GM10266 (cell line): ENCODE measurements at regions not wholly inside any gene's neighbourhood (a gene's known extent, or its start where the extent isn't known, plus 50 kb on each side); places are given as distances from the start of the nearest gene placed in this dataset.

Experiments used
- DNase-seq: peaks from one replicate; pipeline ENCODE4 v3.0.0; 2012; ENCODE audit errors: extremely low spot score
- TF ChIP-seq, protein P1 (sequence below): IDR thresholded peaks from 2 replicates; pipeline ENCODE4 v1.5.1; 2012; ENCODE audit warnings: mild to moderate bottlenecking, low read depth; ENCODE audit not compliant: control insufficient read depth, insufficient read depth; ENCODE audit errors: missing control alignments

DNA sequence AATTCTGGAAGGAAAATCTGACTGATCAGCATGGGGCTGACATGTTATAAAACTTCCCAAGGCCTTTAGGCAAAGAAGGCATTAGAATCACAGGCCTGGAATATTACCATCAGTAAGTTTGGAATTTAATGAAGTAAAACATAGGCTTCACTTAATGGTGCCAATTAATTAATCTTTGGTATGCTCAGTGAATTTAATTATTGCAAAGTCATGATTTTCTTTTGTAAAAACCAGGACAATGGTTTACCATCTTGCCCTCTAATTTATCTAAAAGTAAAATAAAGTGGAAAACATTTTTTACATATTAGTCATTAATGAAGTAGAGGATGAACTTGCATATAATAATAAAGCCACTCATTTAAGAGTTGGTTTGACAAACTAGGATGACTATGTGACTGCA is 220.3 kb downstream of the SEC23IP start:
- DNase-seq = no peak
- TF ChIP-seq, protein P1, sequence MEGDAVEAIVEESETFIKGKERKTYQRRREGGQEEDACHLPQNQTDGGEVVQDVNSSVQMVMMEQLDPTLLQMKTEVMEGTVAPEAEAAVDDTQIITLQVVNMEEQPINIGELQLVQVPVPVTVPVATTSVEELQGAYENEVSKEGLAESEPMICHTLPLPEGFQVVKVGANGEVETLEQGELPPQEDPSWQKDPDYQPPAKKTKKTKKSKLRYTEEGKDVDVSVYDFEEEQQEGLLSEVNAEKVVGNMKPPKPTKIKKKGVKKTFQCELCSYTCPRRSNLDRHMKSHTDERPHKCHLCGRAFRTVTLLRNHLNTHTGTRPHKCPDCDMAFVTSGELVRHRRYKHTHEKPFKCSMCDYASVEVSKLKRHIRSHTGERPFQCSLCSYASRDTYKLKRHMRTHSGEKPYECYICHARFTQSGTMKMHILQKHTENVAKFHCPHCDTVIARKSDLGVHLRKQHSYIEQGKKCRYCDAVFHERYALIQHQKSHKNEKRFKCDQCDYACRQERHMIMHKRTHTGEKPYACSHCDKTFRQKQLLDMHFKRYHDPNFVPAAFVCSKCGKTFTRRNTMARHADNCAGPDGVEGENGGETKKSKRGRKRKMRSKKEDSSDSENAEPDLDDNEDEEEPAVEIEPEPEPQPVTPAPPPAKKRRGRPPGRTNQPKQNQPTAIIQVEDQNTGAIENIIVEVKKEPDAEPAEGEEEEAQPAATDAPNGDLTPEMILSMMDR = no peak

DNA sequence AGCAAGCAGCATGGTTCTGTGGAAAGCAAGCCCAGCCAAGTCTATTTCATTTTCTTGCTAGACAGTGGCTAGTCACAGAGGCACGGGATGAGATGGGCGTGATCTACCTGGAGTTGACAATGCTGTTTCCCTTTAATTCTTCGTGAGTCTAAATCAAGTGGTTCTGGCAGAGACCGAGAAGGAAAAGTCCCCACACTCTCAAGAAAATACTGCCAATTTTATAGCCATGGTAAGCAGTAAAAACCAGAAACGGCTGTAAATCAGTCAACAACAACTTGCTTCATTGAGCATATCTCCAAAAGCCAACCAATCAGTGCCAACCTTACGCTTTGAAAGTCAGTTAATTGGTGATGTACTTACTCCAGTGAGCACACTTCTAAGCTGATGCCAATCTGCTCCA is 223.4 kb downstream of the SEC23IP start:
- no peak for DNase-seq
- TF ChIP-seq, protein P1 = no peak

DNA sequence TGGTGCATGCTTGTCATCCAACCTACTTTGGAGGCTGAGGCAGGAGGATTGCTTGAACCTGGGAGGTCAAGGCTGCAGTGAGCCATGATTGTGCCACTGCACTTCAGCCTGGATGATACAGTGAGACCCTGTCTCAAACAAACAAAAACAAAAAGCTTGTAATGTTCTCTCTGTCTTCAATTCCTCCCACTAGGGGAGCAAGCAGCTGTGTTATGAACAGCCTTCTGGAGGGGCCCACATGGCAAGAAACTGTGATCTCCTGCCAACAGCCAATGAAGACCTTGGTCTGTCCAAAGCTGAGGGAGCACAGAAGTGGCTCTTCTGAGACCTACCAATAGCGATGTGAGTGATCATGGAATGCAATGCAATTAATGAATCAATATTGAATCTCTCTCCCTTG is 229.2 kb downstream of the SEC23IP start:
- TF ChIP-seq, protein P1 = no peak
- DNase-seq = no peak

DNA sequence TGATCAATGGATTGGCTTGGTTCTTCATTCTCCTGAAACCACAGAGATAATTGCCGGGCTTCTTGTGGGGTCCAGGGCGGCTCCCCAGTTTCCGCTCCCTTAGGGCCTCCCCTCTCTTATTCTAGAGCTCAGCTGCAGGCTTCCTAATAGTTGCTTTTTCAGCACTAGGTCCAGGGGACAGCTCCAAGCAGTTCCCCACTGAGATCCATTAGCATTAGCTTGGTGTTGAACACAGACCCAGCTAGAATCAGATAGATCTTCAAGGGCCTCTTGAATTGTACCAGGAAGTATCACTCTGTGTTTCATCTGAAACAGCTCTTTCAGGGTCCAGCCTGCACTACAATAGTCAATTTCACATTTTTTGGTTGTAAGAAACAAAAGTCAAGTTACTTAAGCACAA is 238.7 kb downstream of the SEC23IP start:
- no peak for DNase-seq

DNA sequence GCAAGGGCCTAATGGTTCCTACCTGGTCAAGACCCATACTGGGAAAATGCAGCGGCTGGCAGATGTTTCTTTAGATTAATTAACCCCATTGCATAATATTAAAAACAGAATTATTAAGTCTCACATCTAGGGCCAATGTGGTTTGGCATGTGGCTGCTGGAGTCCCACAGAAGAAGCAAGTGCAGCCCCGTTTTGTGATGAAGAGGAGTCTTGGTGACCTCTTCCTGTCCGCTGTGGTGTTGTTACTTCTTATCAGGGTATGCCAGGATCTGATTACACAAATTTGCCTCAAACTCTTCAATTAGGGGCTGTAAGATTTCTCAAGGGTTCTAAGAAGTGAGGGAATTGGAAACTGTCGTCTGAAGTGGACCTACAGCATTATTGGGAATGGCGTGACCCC is 240.3 kb downstream of the SEC23IP start:
- DNase-seq = no peak
- TF ChIP-seq, protein P1 = no peak

More for the DNA sequence above, 238.7 kb downstream of the SEC23IP start:
- TF ChIP-seq, protein P1 = no peak

DNA sequence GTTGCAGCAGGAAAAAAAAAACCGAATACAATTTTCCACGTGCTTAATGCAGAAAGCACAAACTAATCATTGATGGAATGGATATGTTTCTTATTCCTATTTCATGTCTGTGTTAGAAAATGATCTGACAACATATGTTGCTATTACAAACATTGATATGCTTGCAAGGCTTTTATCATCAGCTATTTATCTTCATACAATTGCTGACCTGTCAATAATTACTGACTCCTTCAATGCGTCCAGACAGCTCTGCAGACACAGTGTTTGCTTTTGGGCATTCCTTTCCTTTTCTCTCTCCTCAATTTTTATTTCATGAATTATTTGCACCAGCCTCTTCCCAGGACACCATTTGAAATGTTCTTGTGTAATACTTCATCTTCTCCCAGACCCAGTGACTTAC is 246.2 kb downstream of the SEC23IP start:
- no peak for DNase-seq

DNA sequence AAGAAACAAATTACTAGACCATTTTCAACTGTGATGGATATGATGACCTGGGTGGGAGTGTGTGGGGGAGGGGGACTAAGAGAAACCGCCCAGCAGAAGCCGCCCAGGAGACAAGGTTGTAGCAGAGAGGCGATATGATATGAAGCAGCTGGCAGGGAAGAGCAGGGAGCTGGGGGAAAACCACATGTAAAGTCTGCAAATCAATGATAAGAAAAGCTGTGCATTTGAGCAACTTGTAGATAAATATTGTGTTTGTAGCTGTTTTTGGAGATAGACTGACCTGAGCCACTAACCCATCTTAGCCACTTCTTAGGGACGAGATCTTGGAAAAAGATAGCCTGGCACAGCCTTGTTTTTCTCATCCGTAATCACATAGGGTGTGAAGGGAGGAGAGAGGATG is 252.6 kb downstream of the SEC23IP start:
- TF ChIP-seq, protein P1 = no peak
- DNase-seq = no peak

More for the DNA sequence above, 246.2 kb downstream of the SEC23IP start:
- TF ChIP-seq, protein P1 = no peak
